IPS-18c (cell line): ENCODE measurements at regions not wholly inside any gene's neighbourhood (a gene's known extent, or its start where the extent isn't known, plus 50 kb on each side); places are given as distances from the start of the nearest gene placed in this dataset.
"Not testable (repeated sequence)": the region's sequence is repeated elsewhere in the genome, so short reads cannot be mapped to it uniquely, and the experiment has no call there.

ENCODE experiments used
- H3K4me3 ChIP-seq: 2 replicates; pipeline ENCODE4 v1.7.0; 2013; ENCODE audit warnings: low read depth, mild to moderate bottlenecking, low read length, moderate library complexity; ENCODE audit not compliant: insufficient read depth
- H3K9me3 ChIP-seq: one replicate; pipeline ENCODE4 v1.6.1; 2013; ENCODE audit warnings: mild to moderate bottlenecking, low read length, moderate library complexity; ENCODE audit not compliant: control insufficient read depth, insufficient read depth

GRCh38 chr5:162796507-162796906 is 640.9 kb upstream of the CCNG1 start:
- Histone ChIP-seq H3K4me3 (no peak overlapping the region), H3K9me3 (no peaks in the 10 kb centered on the region)

GRCh38 chr5:162800301-162800700 is 637.1 kb upstream of the CCNG1 start:
- H3K9me3 ChIP-seq, result no peaks in the 10 kb centered on the region
- no peak overlapping the region for H3K4me3 ChIP-seq

GRCh38 chr5:162801235-162801634 is 636.2 kb upstream of the CCNG1 start:
- no peaks in the 10 kb centered on the region for H3K9me3 ChIP-seq
- no peak overlapping the region for H3K4me3 ChIP-seq

GRCh38 chr5:162806195-162806594 is 631.2 kb upstream of the CCNG1 start:
- H3K9me3 ChIP-seq, result no peaks in the 10 kb centered on the region
- no peak overlapping the region for H3K4me3 ChIP-seq

GRCh38 chr5:162811071-162811470 is 626.3 kb upstream of the CCNG1 start:
- Histone ChIP-seq H3K9me3 (no peaks in the 10 kb centered on the region), H3K4me3 (no peak overlapping the region)

GRCh38 chr5:162816816-162817215 is 620.6 kb upstream of the CCNG1 start:
- Histone ChIP-seq H3K9me3 (no peaks in the 10 kb centered on the region), H3K4me3 (no peak overlapping the region)

- H3K4me3 ChIP-seq, result no peak overlapping the region
- H3K9me3 ChIP-seq, result no peaks in the 10 kb centered on the region
Observed at GRCh38 chr5:162817364-162817763, 620.0 kb upstream of the CCNG1 start.

GRCh38 chr5:162821664-162822063 is 615.7 kb upstream of the CCNG1 start:
- H3K9me3 ChIP-seq, H3K4me3 ChIP-seq: not testable (repeated sequence)

GRCh38 chr5:162824360-162824759 is 613.0 kb upstream of the CCNG1 start:
- no peaks in the 10 kb centered on the region for H3K9me3 ChIP-seq
- H3K4me3 ChIP-seq, result no peak overlapping the region

- no peak overlapping the region for H3K4me3 ChIP-seq
- H3K9me3 ChIP-seq, result no peaks in the 10 kb centered on the region
Observed at GRCh38 chr5:162837155-162837554, 600.2 kb upstream of the CCNG1 start.

GRCh38 chr5:162842727-162843126 is 594.7 kb upstream of the CCNG1 start:
- H3K9me3 ChIP-seq, result no peaks in the 10 kb centered on the region
- H3K4me3 ChIP-seq, result no peak overlapping the region

GRCh38 chr5:162852134-162852533 is 585.3 kb upstream of the CCNG1 start:
- no peaks in the 10 kb centered on the region for H3K9me3 ChIP-seq
- no peak overlapping the region for H3K4me3 ChIP-seq

GRCh38 chr5:162858770-162859169 is 578.6 kb upstream of the CCNG1 start:
- no peak overlapping the region for H3K4me3 ChIP-seq
- no peaks in the 10 kb centered on the region for H3K9me3 ChIP-seq

- no peak overlapping the region for H3K4me3 ChIP-seq
- peaks cover 4% of the 10 kb centered on the region for H3K9me3 ChIP-seq
Observed at GRCh38 chr5:162870966-162871365, 566.4 kb upstream of the CCNG1 start.

GRCh38 chr5:162882629-162883028 is 554.8 kb upstream of the CCNG1 start:
- no peak overlapping the region for H3K4me3 ChIP-seq
- H3K9me3 ChIP-seq, result no peaks in the 10 kb centered on the region

- H3K4me3 ChIP-seq, result no peak overlapping the region
- H3K9me3 ChIP-seq, result no peaks in the 10 kb centered on the region
Observed at GRCh38 chr5:162886717-162887116, 550.7 kb upstream of the CCNG1 start.

GRCh38 chr5:162888268-162888667 is 549.1 kb upstream of the CCNG1 start:
- Histone ChIP-seq H3K4me3 (no peak overlapping the region), H3K9me3 (no peaks in the 10 kb centered on the region)

- H3K4me3 ChIP-seq, result no peak overlapping the region
- H3K9me3 ChIP-seq, result no peaks in the 10 kb centered on the region
Observed at GRCh38 chr5:162911873-162912272, 525.5 kb upstream of the CCNG1 start.

GRCh38 chr5:162916368-162916767 is 521.0 kb upstream of the CCNG1 start:
- H3K9me3 ChIP-seq, result no peaks in the 10 kb centered on the region
- H3K4me3 ChIP-seq, result no peak overlapping the region

- Histone ChIP-seq H3K4me3 (no peak overlapping the region), H3K9me3 (no peaks in the 10 kb centered on the region)
Observed at GRCh38 chr5:162929104-162929503, 508.3 kb upstream of the CCNG1 start.
